HG02642 (cell line): ENCODE measurements at regions not wholly inside any gene's neighbourhood (a gene's known extent, or its start where the extent isn't known, plus 50 kb on each side); places are given as distances from the start of the nearest gene placed in this dataset.
"Not testable (repeated sequence)": the region's sequence is repeated elsewhere in the genome, so short reads cannot be mapped to it uniquely, and the experiment has no call there.

Experiments
- ATAC-seq: cut with Tn5 transposase; IDR thresholded peaks from one replicate; pipeline ENCODE4 v1.9.1; 2021; ENCODE audit warnings: mild to moderate bottlenecking; ENCODE audit not compliant: unreplicated experiment, poor library complexity

DNA sequence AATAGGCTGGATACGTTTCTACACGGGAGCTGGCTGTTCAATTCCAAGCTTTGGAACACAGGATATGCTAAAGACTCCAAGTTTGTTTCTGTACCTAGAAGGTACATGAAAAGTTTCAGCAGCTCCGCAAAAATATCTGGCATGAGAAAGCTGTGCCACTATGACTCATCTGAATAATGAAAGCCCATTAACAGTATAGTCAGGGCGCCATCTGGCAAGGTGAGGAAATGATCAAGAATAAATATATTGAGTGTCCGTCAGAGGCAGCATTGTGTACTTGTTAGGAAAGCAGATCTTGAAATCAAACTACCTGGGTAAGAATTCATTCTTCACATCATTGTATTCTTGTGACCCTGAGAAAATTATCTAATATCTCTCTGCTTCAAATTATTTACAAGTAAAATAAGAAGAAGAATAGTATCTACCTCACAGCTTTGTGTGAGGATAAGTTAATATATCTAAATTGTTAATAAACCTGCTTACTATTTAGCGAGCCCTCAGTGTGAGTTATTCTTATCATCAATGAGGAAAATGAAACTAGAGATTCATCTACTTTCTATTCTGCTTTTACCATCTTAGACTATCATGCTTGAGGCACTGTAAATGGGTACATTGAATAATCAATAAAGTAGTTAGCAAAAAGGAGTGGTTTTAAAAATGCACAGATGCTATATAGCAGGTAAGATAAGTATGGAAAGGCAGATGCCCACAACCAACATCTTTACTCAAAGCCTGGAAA lies 53.5 kb downstream of the FSCB start:
- no peak for ATAC-seq

DNA sequence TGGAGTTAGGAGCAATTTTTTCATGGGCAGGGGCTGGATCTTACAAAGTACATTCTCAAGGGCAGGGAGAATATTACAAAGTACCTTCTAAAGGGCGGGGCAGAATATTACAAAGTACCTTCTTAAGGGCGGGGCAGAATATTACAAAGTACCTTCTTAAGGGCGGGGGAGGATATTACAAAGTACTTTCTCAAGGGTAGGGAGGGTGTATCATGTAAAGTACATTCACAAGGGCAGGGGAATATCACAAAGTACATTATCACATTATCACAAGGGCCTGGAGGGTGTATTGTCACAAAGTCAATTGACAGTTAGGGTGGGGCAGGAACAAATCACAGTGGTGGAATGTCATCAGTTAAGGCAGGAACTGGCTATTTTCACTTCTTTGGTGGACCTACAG lies 56.9 kb downstream of the FSCB start:
- ATAC-seq, result not testable (repeated sequence)

DNA sequence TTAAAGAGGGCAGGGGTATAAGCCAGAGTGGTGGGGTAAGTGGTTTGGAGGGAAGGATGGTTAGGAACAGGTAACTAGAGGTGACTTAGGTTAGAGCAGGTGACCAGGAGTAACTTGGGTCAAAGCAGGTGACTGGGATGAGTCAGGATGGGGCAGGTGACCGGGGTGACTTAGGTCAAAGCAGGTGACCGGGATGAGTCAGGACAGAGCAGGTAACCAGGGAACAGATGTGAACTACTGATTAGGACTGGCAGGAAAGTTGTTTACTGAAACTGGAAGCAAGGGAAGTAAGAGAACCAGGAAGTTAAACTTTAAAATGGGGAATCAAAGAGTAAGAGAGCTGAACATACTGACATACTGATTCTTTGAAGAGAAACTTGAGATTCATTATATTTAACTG lies 57.4 kb downstream of the FSCB start:
- no peak for ATAC-seq

DNA sequence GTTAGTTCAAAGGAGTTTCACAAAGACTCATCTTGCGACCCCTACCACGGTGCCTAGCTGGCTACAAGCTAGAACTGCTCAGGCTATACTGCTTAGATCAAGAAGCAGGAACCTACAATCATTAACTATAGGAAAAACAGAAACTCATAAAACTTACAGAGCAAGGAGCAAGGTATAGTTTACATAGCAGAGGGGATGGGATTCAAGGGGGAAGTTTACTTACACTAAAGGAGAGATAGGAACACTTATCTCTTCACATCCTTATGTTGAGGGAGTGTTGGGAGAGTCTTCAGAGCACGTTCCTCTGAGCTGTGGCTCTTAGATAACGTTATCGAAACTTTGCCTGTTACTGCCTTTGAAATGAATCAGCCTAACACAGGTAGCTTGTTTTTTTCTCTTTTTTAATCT lies 58.1 kb downstream of the FSCB start:
- ATAC-seq, result no peak

GRCh38 chr14:44446965-44447364 lies 60.1 kb downstream of the FSCB start:
- ATAC-seq, result no peak

- no peak for ATAC-seq
These were observed 62.6 kb downstream of the FSCB start for GRCh38 chr14:44444454-44444853.

- no peak for ATAC-seq
These were observed 68.1 kb downstream of the FSCB start for GRCh38 chr14:44438936-44439335.

DNA sequence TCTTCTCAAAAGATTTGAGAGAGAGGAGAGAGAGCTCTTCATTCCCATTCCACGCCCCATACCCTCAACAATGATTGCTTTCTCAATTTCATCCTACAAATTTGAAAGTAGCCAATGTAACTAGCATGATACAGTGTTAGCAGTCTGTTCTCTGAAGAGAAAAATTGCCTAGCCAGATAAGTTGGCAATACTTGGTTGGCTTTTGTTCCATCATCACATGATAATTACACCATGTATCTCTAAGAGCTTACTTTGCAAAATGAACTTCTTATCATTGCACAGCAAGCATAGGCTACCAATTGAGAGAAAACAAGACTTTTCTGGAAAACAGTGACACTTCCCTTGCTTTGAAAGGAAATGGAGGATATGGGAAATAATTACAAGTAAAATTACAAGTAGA lies 68.9 kb downstream of the FSCB start:
- ATAC-seq, result no peak

DNA sequence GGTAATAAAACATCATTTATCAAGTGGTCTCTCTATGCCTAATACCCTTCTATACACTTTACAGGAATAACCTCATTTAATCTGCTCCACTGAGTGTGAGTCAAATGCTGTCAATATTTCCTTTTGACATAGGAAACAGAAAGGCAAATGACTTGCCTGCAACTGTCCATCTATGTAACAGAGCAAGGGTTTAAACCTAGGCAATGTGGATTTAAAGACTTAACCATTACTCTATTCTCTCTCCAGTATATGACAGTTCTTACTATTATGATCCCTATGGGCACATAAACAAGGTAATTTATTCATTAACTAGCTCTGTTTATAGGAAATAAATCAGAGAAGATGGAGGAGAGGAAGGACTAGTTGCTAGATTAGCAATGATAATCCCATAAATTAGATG lies 70.6 kb downstream of the FSCB start:
- ATAC-seq, result no peak

GRCh38 chr14:44428231-44428945 lies 78.7 kb downstream of the FSCB start:
- ATAC-seq, result no peak

GRCh38 chr14:44422699-44423098 lies 84.4 kb downstream of the FSCB start:
- ATAC-seq, result no peak

- no peak for ATAC-seq
These were observed 86.9 kb downstream of the FSCB start for GRCh38 chr14:44420226-44420625.

GRCh38 chr14:44418856-44419255 lies 88.2 kb downstream of the FSCB start:
- ATAC-seq, result no peak

GRCh38 chr14:44417809-44418208 lies 89.3 kb downstream of the FSCB start:
- ATAC-seq, result no peak

DNA sequence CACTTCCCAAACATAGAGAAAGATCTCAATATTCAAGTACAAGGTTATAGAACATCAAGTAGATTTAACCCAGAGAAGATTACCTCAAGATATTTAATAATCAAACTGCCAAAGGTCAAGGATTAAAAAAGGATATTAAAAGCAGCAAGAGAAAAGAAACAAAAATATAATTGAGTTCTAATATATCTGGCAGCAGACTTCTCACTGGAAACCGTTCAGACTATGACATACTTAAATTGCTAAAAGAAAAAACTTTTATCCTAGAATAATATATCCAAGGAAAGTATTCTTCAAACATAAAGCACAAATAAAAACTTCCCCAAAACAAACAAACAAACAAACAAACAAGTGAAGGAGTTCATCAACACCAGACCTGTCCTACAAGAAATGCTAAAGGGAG lies 92.4 kb downstream of the FSCB start:
- no peak for ATAC-seq

DNA sequence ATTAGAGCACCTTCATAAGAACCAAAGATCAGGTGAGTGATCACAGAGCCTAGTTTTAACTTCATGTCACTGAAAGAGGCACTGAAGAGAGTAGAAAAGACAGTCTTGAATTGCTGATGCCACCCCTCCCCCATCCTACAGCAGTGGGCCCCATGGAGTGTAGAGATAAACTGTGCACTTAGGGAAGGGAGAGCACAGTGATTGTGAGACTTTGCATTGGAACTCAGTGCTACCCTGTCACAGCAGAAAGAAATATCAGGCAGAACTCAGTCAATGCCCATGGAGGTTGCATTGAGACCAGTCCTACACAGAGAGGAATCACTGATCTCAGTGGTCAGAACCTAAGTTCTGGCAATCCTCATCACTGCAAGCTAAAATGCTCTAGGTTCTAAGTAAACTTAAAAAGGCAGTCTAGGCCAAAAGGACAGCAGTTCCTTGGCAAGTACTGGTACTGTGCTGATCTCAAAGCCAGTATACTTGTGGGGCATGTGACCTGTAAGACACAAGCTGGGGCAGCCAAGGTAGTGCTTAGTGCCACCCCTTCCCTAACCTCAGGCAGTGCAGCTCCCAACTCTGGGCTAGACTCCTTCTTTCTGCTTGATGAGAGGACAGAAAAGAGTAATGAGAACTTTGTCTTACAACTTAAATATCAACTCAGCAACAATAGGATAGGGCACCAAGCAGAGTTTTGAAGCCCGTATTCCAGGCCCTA lies 94.1 kb downstream of the FSCB start:
- no peak for ATAC-seq

DNA sequence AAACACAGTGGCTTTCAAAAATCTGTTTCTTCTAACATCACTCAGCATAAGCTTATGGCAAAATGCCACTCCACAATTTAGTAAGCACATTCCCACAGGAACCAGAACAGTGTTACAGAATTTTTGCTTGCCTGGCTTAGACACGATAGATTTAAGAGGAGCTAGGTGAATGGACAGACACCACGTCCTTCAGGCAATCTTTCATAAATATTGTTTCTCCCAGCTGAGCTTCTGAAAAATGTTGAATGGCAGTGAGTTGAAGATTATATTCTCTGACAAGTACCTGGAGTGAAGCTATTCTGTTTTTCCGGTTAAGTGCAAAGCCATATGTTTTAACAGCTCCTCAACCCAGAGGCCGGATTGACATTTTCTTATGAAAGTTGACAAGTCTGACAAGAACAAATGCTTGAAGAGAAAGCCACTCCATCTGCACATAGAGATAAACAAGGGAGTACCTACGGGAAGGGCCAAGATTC lies 102.0 kb downstream of the FSCB start:
- no peak for ATAC-seq

GRCh38 chr14:44404599-44404998 lies 102.5 kb downstream of the FSCB start:
- ATAC-seq, result no peak

GRCh38 chr14:44404036-44404435 lies 103.0 kb downstream of the FSCB start:
- no peak for ATAC-seq

DNA sequence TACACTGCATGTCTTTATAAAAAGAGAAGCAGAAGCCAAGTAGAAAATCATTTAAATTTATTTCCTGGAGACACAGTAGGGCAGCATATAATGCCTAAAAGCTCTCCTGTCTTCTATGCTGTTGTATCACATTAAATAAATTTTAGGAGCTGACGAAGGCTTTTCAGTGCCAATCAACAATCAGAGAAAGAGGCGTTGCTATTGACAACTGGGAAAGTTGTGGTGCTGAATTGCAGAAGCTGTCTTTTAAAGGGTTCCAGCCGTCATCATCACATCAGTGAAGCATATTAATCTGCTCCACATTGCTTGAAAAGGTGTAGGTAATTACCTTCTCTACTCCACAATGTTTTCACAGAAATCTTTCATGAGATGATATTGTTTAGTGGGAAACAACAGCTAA lies 103.9 kb downstream of the FSCB start:
- ATAC-seq, result no peak

DNA sequence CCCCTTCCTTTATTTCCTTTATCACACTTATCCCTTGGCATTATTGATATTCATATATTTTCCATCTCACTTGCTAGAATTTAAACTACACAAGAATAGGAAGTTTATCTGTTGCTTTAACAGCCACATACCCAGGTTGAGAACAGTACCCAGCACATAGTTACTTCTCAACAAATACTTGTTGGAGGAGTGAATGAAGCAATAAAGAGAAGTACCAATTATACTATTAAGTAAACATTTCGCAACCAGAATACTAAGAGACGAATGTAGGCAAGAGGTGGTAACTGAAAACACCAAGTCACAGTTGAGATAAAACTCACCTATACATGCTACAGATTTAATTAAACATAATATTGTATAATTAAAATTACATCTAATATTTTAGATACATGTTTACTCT lies 110.9 kb downstream of the FSCB start:
- ATAC-seq, result no peak
